B cell (primary cell): ENCODE measurements at regions not wholly inside any gene's neighbourhood (a gene's known extent, or its start where the extent isn't known, plus 50 kb on each side); places are given as distances from the start of the nearest gene placed in this dataset.

ENCODE experiments used
- ATAC-seq: fragments of 200-7000 bp; cut with Tn5 transposase; one replicate; pipeline ENCODE4 v1.10.0; 2021; ENCODE audit warnings: low read depth, mild to moderate bottlenecking, moderate number of reproducible peaks, moderate library complexity
- CTCF ChIA-PET: fragments of 350-600 bp; sonication (Branson Sonifier 250); formaldehyde crosslinking; loops from one replicate; lab custom pipeline; 2021; ENCODE audit warnings: antibody characterized with exemption, inconsistent platforms; lab: Charles Lee
- POLR2A ChIA-PET: fragments of 350-600 bp; sonication (Branson Sonifier 250); formaldehyde crosslinking; loops from one replicate; lab custom pipeline; 2021; ENCODE audit warnings: antibody characterized with exemption; lab: Charles Lee
- DNase-seq: peaks from one replicate; pipeline ENCODE4 v3.0.0; 2013
- H2AFZ ChIP-seq: 2 replicates; pipeline ENCODE4 v1.6.1; 2012; ENCODE audit warnings: mild to moderate bottlenecking, low read depth, low read length; ENCODE audit not compliant: insufficient read depth, poor library complexity, severe bottlenecking
- H3K27ac ChIP-seq, 2 donors: 1 replicate in 1 of 2; 2 replicates in 1 of 2; pipeline ENCODE4 v1.5.1; 2012 to 2013; ENCODE audit warnings: low read length in 2 of 2, mild to moderate bottlenecking in 2 of 2, moderate library complexity in 1 of 2
- H3K27me3 ChIP-seq, 4 experiments: fragments of 200-600 bp in 1 of 4; sonication (generic) in 1 of 4; replicated peaks in 1 of 4; 1 replicate in 2 of 4; 2 replicates in 2 of 4; pipeline versions ENCODE4 v1.6.1 to v1.7.0; 2013 to 2016; ENCODE audit warnings: low read length in 3 of 4, mild to moderate bottlenecking in 2 of 4, mixed read lengths in 1 of 4, moderate library complexity in 1 of 4; ENCODE audit not compliant: insufficient read depth in 4 of 4, control insufficient read depth in 3 of 4; ENCODE audit errors: control extremely low read depth in 1 of 4
- H3K36me3 ChIP-seq, 2 experiments: replicated peaks in 1 of 2; 1 replicate in 1 of 2; 2 replicates in 1 of 2; pipeline versions ENCODE4 v1.6.1 to v1.7.1; 2013; ENCODE audit warnings: low read length in 1 of 2; ENCODE audit not compliant: insufficient read depth in 2 of 2, control insufficient read depth in 1 of 2; ENCODE audit errors: control extremely low read depth in 1 of 2, extremely low read depth in 1 of 2
- H3K4me1 ChIP-seq, 2 donors: fragments of 200-600 bp in 1 of 2; sonication (generic) in 1 of 2; 1 replicate in 1 of 2; 2 replicates in 1 of 2; pipeline versions ENCODE4 v1.5.1 to v1.6.1; 2013 to 2017; ENCODE audit warnings: low read length in 2 of 2; ENCODE audit not compliant: control insufficient read depth in 2 of 2, insufficient read depth in 2 of 2
- H3K4me2 ChIP-seq: replicated peaks from 2 replicates; pipeline ENCODE3; 2012; ENCODE audit warnings: mild to moderate bottlenecking, low read depth, low read length; ENCODE audit not compliant: poor library complexity, severe bottlenecking
- H3K4me3 ChIP-seq, 5 experiments: fragments of 200-600 bp in 1 of 5; sonication (generic) in 1 of 5; 1 replicate in 3 of 5; 2 replicates in 2 of 5; pipeline versions ENCODE4 v1.5.1 to v1.7.0; 2011 to 2016; ENCODE audit warnings: low read length in 4 of 5, mild to moderate bottlenecking in 4 of 5, low read depth in 2 of 5, control low read depth in 1 of 5, moderate library complexity in 1 of 5; ENCODE audit not compliant: insufficient read depth in 1 of 5; ENCODE audit errors: control extremely low read depth in 1 of 5, extremely low read depth in 1 of 5
- H3K79me2 ChIP-seq: fragments of 200-600 bp; sonication (generic); one replicate; pipeline ENCODE4 v1.6.0; 2016; ENCODE audit warnings: low read length; ENCODE audit not compliant: control insufficient read depth, insufficient read depth
- H3K9ac ChIP-seq: fragments of 200-600 bp; sonication (generic); 2 replicates; pipeline ENCODE4 v1.6.1; 2017; ENCODE audit warnings: mild to moderate bottlenecking, low read length, moderate library complexity
- H3K9me3 ChIP-seq, 3 donors: one replicate each; pipeline versions ENCODE4 v1.6.1 to v1.7.1; 2013; ENCODE audit warnings: low read length in 2 of 3; ENCODE audit not compliant: control insufficient read depth in 2 of 3, insufficient read depth in 1 of 3; ENCODE audit errors: control extremely low read depth in 1 of 3
- H4K20me1 ChIP-seq: 2 replicates; pipeline ENCODE4 v1.6.0; 2012; ENCODE audit warnings: mild to moderate bottlenecking, low read length; ENCODE audit not compliant: insufficient read depth, control insufficient read depth, poor library complexity, severe bottlenecking
- H3K27ac Mint-ChIP-seq: one replicate; pipeline ENCODE4 v1.8.0; 2021; ENCODE audit warnings: mixed read lengths
- H3K27me3 Mint-ChIP-seq: one replicate; pipeline ENCODE4 v1.8.0; 2021; ENCODE audit warnings: mixed read lengths
- H3K4me1 Mint-ChIP-seq: one replicate; pipeline ENCODE4 v1.8.0; 2021; ENCODE audit warnings: mixed read lengths
- H3K4me3 Mint-ChIP-seq: one replicate; pipeline ENCODE4 v1.8.0; 2021; ENCODE audit warnings: mixed read lengths
- H3K9me3 Mint-ChIP-seq: one replicate; pipeline ENCODE4 v1.8.0; 2022; ENCODE audit warnings: mixed read lengths; ENCODE audit not compliant: insufficient read depth
- EZH2 ChIP-seq: IDR thresholded peaks from 2 replicates; pipeline ENCODE4 v1.6.1; 2012; ENCODE audit warnings: borderline replicate concordance, low read depth, mild to moderate bottlenecking, moderate library complexity, low read length; ENCODE audit not compliant: insufficient read depth, poor library complexity, severe bottlenecking
- WGBS: methylation state at CpG from one replicate; pipeline ENCODE4 v1.1.5; 2013; ENCODE audit warnings: missing lambda C conversion rate; ENCODE audit not compliant: insufficient coverage; 5-methylcytosine and 5-hydroxymethylcytosine counted together
- intact Hi-C: fragments of 100-400 bp; cut with micrococcal nuclease; formaldehyde crosslinking; loops from one replicate; pipeline ENCODE4 v1.10.0; 2022
- TF ChIP-seq, protein P1 (sequence below): fragments of 200-600 bp; IDR thresholded peaks from one replicate; pipeline ENCODE4 v1.8.0; 2022; ENCODE audit warnings: antibody characterized with exemption, mild to moderate bottlenecking

DNA sequence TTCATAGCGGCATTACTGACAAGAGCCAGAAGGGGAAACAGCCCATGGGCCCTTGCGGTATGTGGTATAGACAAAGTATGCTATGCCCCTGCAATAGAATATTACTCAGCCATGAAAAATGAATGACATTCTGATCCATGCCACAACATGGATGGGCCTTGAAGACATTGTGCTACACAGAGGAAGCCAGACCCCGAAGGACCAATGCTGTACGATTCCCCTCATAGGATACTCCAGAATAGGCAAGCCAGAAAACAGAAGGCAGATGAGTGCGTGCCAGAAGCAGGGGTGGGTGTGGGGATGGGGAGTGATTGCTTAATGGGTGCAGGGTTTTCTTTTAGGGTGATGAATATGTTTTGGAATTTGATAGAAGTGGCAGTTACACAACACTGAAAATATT is 342.0 kb downstream of the TEX29 start:
- Histone ChIP-seq H4K20me1 (no peaks in the 10 kb centered on the region), H3K27ac (no peak overlapping the region), H2AFZ (no peak overlapping the region), H3K36me3 (no peaks in the 10 kb centered on the region), H3K4me2 (no peak overlapping the region), H3K9ac (no peak overlapping the region), H3K4me3 (no peak overlapping the region), H3K9me3 (peaks cover 0 to 4% (median 0%) of the 10 kb centered on the region in 3 donors), H3K4me1 (no peaks in the 10 kb centered on the region), H3K27me3 (no peaks in the 10 kb centered on the region), H3K79me2 (no peaks in the 10 kb centered on the region)
- intact Hi-C loops, result no loop called here
- no CpG with 5 or more reads among the region's 5 CpGs for WGBS
- no peak overlapping the region for H3K4me3 Mint-ChIP-seq
- peaks cover 6% of the 10 kb centered on the region for H3K27me3 Mint-ChIP-seq
- DNase-seq (no peak), ATAC-seq (no peak)
- H3K9me3 Mint-ChIP-seq, result peaks cover 4% of the 10 kb centered on the region
- POLR2A ChIA-PET, result no interaction called here
- CTCF ChIA-PET, result no interaction called here
- no peak overlapping the region for H3K27ac Mint-ChIP-seq
- no peak for TF ChIP-seq EZH2
- TF ChIP-seq, protein P1, sequence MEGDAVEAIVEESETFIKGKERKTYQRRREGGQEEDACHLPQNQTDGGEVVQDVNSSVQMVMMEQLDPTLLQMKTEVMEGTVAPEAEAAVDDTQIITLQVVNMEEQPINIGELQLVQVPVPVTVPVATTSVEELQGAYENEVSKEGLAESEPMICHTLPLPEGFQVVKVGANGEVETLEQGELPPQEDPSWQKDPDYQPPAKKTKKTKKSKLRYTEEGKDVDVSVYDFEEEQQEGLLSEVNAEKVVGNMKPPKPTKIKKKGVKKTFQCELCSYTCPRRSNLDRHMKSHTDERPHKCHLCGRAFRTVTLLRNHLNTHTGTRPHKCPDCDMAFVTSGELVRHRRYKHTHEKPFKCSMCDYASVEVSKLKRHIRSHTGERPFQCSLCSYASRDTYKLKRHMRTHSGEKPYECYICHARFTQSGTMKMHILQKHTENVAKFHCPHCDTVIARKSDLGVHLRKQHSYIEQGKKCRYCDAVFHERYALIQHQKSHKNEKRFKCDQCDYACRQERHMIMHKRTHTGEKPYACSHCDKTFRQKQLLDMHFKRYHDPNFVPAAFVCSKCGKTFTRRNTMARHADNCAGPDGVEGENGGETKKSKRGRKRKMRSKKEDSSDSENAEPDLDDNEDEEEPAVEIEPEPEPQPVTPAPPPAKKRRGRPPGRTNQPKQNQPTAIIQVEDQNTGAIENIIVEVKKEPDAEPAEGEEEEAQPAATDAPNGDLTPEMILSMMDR, result no peak
- H3K4me1 Mint-ChIP-seq, result no peaks in the 10 kb centered on the region

DNA sequence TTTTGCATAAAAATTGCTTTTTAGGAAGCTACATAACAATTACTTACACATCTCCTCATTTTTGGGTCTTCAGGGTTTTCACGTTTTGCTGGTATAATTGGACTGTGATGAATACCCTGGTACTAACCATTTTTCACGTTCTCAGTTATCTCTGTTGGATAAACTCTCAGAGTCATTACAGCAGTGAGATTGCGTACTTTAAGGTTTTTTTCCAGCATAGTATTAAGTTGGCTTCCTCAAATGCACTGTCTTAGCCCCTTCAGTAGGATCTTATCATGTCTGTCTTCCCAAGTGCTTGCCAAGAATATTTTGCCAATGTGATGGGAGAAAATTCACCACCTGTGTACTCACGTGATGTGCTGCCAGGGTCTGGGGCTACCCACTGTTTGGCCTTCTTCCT is 342.5 kb downstream of the TEX29 start:
- Histone ChIP-seq H3K36me3 (no peaks in the 10 kb centered on the region), H3K27me3 (no peaks in the 10 kb centered on the region), H3K9me3 (peaks cover 0 to 4% (median 0%) of the 10 kb centered on the region in 3 donors), H3K9ac (no peak overlapping the region), H3K4me2 (no peak overlapping the region), H2AFZ (no peak overlapping the region), H4K20me1 (no peaks in the 10 kb centered on the region), H3K4me3 (no peak overlapping the region), H3K4me1 (no peaks in the 10 kb centered on the region), H3K79me2 (no peaks in the 10 kb centered on the region), H3K27ac (no peak overlapping the region)
- Mint-ChIP-seq H3K27ac (no peak overlapping the region), H3K4me1 (no peaks in the 10 kb centered on the region), H3K4me3 (no peak overlapping the region), H3K9me3 (peaks cover 4% of the 10 kb centered on the region), H3K27me3 (peaks cover 6% of the 10 kb centered on the region)
- no peak for DNase-seq
- 33% methylated on average over 1 of the region's 4 CpGs for WGBS
- POLR2A ChIA-PET, result no interaction called here
- intact Hi-C loops, result no loop called here
- CTCF ChIA-PET, result no interaction called here
- TF ChIP-seq, protein P1, result no peak
- no peak for TF ChIP-seq EZH2
- no peak for ATAC-seq
